OCI-M1 (cell line): ENCODE measurements at regions not wholly inside any gene's neighbourhood (a gene's known extent, or its start where the extent isn't known, plus 50 kb on each side); places are given as distances from the start of the nearest gene placed in this dataset.

Experiments
- DNase-seq: peaks from one replicate; lab custom pipeline; 2025; lab: John Stamatoyannopoulos, UW

DNA sequence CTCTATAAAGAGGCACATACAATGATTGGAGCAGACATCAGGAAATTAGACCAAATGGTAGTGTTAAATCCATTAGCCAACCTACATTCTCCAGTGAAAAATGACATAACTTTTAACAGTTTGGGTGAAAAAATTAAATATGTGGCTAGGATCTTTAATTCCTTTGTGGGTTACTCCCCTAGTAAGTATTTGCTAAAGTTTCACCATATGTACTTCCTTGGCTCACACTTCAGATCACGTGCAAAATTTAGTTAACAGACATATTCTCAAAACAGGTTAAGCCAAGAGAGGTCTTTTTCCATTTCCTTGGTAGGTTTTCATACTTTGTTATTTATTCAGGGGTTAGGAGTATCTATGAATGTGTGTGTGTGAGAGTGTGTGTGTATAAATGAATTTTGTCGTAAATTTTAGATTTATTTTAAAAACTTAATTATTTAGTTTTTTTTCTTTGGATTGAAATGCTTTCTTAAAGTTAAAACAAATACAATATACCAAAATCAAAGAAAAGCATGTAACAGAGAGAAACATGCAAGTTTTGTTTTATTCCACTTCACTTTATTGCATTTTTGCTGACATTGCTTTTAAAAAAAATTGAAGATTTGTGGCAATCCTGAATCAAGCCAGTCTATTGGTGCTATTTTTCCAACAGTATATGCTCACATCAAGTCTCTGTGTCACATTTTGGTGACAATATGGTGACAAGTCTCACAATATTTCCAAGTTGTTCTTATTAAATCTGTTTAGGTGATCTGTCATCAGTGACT is 258.7 kb downstream of the FLRT2 start:
- no peak for DNase-seq

DNA sequence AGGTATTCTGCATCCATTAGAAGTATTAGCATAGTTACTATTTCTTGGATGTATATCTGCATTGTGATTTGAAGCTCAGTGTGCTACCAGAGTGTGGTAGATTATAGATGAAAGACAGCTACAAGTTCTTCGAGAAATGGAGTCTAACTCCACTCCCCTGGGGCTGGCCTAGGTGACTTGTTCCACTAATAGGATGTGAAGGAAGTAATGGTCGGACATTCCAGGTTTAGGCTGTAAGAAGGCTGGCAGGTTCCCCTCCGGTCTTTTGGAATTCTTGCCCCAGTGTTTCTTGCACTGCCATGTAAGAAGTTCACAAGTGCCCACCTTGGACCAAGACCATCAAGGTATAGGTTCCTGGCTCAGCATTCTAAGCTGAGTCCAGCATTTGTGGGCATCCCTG is 236.4 kb downstream of the FLRT2 start:
- no peak for DNase-seq

- DNase-seq, result no peak
Measured at GRCh38 chr14:85764822-85765221, 234.9 kb downstream of the FLRT2 start.

DNA sequence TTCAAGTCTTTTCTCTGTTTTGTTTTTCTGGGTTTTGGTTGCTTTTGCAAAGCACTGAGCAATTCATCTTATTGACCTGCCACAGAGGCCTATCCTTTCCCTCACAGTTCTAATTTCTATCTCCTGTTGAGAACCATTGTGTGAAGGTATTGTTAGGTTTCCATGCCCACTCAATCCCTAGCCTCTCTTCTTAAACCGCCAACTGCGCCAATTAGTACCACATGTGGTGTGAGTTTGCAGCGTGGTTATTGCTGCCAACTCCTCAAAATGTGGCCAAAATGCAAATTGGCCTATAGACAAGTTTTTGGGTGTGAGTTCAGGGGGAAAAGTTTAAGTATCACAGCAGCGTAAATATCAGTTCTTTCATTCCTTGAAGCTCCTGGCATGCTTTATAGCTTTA is 232.6 kb downstream of the FLRT2 start:
- no peak for DNase-seq

- no peak for DNase-seq
Measured at GRCh38 chr14:85752175-85752574, 222.2 kb downstream of the FLRT2 start.

- no peak for DNase-seq
Measured at GRCh38 chr14:85744573-85744972, 214.6 kb downstream of the FLRT2 start.

DNA sequence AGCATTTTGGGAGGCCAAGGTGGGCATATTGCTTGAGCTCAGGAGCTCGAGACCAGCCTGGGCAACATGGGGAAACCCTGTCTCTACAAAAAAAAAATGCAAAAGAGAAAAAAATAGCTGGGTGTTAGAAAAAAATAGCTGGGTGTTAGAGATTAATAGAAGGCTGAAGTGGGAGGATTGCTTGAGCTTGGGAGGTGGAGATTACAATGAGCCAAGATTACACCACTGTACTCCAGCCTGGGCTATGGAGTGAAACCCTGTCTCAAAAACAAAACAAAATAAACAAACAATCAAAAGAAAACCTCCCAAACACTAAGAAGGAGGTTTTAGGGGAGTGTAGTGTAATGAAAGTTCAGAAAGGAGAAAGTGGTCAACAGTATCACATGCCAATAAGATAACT is 202.1 kb downstream of the FLRT2 start:
- no peak for DNase-seq

GRCh38 chr14:85731186-85731585 is 201.2 kb downstream of the FLRT2 start:
- DNase-seq, result peak; percentile 1

DNA sequence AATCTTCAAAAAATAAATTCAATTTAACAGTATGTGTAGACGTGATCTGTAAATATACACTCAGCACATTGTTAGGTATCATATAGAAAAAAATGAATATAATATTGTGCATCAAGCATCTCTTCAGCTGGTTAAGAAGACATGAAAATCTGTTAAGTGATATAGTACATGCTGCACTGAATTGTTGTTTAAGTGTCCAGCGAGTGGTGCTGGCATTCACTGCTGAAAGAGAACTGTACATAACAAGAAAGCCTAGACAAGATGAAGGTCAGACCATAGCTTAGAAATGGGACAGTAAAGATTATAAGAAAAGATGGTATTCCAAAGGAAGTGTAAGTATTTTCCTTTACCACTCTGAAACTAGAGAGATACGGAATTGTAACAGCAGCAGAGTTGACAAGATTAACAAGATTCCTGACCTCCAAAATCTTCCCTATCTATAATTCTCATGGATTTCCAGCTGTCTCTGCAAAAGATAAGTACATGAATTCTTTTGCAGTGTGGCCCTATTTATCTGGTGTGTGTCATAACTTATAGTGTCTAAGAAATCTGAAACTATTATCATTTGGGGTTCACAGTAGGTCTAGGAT is 198.6 kb downstream of the FLRT2 start:
- DNase-seq, result no peak

GRCh38 chr14:85714069-85714468 is 184.1 kb downstream of the FLRT2 start:
- no peak for DNase-seq

DNA sequence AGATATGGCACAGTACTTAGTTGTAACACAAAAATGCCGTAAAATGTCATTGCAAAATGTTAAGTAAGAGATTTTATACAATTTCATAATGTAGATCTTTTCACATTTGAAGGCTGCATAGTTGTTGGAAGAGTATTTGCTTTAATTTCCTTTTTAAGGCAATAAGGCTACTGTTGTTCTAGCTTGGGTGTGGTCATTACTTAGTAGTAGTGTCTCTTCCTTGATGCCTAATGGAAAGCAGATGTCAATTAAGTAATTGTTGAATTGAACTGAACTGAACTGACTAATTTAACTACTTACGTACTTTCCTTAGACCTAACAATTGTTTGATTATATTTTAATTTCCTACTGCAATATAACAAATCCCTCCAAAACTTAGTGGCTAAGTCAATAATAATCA is 181.7 kb downstream of the FLRT2 start:
- DNase-seq, result no peak
